GF-D8 (cell line): ENCODE measurements at regions not wholly inside any gene's neighbourhood (a gene's known extent, or its start where the extent isn't known, plus 50 kb on each side); places are given as distances from the start of the nearest gene placed in this dataset.
"Not testable (repeated sequence)": the region's sequence is repeated elsewhere in the genome, so short reads cannot be mapped to it uniquely, and the experiment has no call there.

Experiments
- DNase-seq: peaks from one replicate; lab custom pipeline; 2025; lab: John Stamatoyannopoulos, UW

- no peak for DNase-seq
Observed at GRCh38 chr11:37907436-37908218, 1309.6 kb upstream of the RAG2 start.

GRCh38 chr11:37905707-37906417 is 1307.8 kb upstream of the RAG2 start:
- DNase-seq = no peak

- no peak for DNase-seq
Observed at GRCh38 chr11:37896016-37896415, 1298.0 kb upstream of the RAG2 start.

- DNase-seq = no peak
Observed at GRCh38 chr11:37881741-37882140, 1283.7 kb upstream of the RAG2 start.

- DNase-seq = no peak
Observed at GRCh38 chr11:37861671-37862070, 1263.6 kb upstream of the RAG2 start.

GRCh38 chr11:37858806-37859537 is 1260.9 kb upstream of the RAG2 start:
- not testable (repeated sequence) for DNase-seq

GRCh38 chr11:37858398-37858797 is 1260.4 kb upstream of the RAG2 start:
- DNase-seq = no peak

GRCh38 chr11:37857726-37858125 is 1259.7 kb upstream of the RAG2 start:
- no peak for DNase-seq

- DNase-seq = no peak
Observed at GRCh38 chr11:37849706-37850105, 1251.7 kb upstream of the RAG2 start.

- no peak for DNase-seq
Observed at GRCh38 chr11:37843603-37844002, 1245.6 kb upstream of the RAG2 start.

GRCh38 chr11:37841016-37841415 is 1243.0 kb upstream of the RAG2 start:
- no peak for DNase-seq

- DNase-seq = not testable (repeated sequence)
Observed at GRCh38 chr11:37840345-37840744, 1242.3 kb upstream of the RAG2 start.

GRCh38 chr11:37830529-37830928 is 1232.5 kb upstream of the RAG2 start:
- DNase-seq = no peak

- DNase-seq = no peak
Observed at GRCh38 chr11:37817727-37818270, 1219.8 kb upstream of the RAG2 start.

- no peak for DNase-seq
Observed at GRCh38 chr11:37812281-37812880, 1214.3 kb upstream of the RAG2 start.

GRCh38 chr11:37811349-37811748 is 1213.3 kb upstream of the RAG2 start:
- no peak for DNase-seq

GRCh38 chr11:37804666-37805065 is 1206.6 kb upstream of the RAG2 start:
- no peak for DNase-seq

GRCh38 chr11:37788141-37788877 is 1190.3 kb upstream of the RAG2 start:
- DNase-seq = no peak

GRCh38 chr11:37786214-37786755 is 1188.2 kb upstream of the RAG2 start:
- no peak for DNase-seq

- DNase-seq = no peak
Observed at GRCh38 chr11:37774441-37774840, 1176.4 kb upstream of the RAG2 start.

- no peak for DNase-seq
Observed at GRCh38 chr11:37770145-37770544, 1172.1 kb upstream of the RAG2 start.
